ENCODE measurements at regions not wholly inside any gene's neighbourhood (a gene's known extent, or its start where the extent isn't known, plus 50 kb on each side); places are given as distances from the start of the nearest gene placed in this dataset.

DNA sequence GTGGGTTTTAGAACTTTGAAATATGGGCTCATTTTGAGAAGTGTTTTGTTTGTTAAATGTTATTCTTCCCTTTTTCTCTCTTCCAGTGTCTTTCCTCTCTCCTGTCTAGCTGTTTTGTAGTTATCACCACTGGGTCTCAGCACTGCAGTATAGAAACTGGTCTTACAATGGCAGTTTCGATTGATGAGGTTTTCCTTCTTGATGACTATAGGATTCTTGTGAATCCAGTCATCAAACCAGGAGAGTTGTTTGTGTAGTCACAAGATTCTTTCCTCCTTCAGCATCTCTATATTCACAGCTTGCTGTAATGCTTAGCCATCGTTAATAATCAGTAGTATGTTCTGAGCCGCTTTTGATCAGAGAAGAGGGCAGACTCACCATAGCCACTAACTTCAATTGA is 172.3 kb downstream of the OGFRL1 start:
- no peak overlapping the region for H3K27ac ChIP-seq (ENCODE audit: low read length)
- WGBS (ENCODE audit: insufficient coverage, low lambda C conversion rate): no CpG with 5 or more reads among the region's 3 CpGs
- no peaks in the 10 kb centered on the region for H3K4me1 ChIP-seq (ENCODE audit: control insufficient read depth, insufficient read depth, low read length)
- no peak for DNase-seq
- H3K9me3 ChIP-seq (ENCODE audit: control insufficient read depth, low read depth, low read length): peaks cover 7% of the 10 kb centered on the region
- no peaks in the 10 kb centered on the region for H3K36me3 ChIP-seq (ENCODE audit: control insufficient read depth, insufficient read depth, low read length)
- H3K4me3 ChIP-seq (ENCODE audit: low read length): no peak overlapping the region
- H3K27me3 ChIP-seq (ENCODE audit: control insufficient read depth, insufficient read depth, low read length): no peaks in the 10 kb centered on the region

DNA sequence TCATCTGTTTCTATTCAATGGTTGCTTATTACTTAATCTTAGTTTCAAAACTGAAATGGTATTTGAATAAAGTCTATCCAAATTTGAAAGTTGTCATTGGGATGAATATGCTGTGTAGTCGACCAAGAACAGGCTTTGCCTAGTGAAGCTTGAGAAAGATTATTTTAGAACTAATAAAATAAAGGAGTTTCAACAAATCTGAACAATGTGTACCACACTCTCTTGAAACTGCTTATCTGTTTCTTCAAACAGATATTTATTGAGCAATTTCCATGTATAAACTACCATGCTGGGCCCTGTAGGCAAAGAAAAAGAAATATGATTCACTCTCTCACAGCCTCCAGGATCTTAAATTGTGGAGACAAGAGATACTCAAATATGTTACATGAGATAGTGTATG is 174.4 kb downstream of the OGFRL1 start:
- 75% methylated on average over 1 of the region's 1 CpG for WGBS (ENCODE audit: insufficient coverage, low lambda C conversion rate)
- peaks cover 7% of the 10 kb centered on the region for H3K9me3 ChIP-seq (ENCODE audit: control insufficient read depth, low read depth, low read length)
- H3K4me3 ChIP-seq (ENCODE audit: low read length): no peak overlapping the region
- no peak for DNase-seq
- no peaks in the 10 kb centered on the region for H3K4me1 ChIP-seq (ENCODE audit: control insufficient read depth, insufficient read depth, low read length)
- no peaks in the 10 kb centered on the region for H3K27me3 ChIP-seq (ENCODE audit: control insufficient read depth, insufficient read depth, low read length)
- H3K27ac ChIP-seq (ENCODE audit: low read length): no peak overlapping the region
- H3K36me3 ChIP-seq (ENCODE audit: control insufficient read depth, insufficient read depth, low read length): no peaks in the 10 kb centered on the region

DNA sequence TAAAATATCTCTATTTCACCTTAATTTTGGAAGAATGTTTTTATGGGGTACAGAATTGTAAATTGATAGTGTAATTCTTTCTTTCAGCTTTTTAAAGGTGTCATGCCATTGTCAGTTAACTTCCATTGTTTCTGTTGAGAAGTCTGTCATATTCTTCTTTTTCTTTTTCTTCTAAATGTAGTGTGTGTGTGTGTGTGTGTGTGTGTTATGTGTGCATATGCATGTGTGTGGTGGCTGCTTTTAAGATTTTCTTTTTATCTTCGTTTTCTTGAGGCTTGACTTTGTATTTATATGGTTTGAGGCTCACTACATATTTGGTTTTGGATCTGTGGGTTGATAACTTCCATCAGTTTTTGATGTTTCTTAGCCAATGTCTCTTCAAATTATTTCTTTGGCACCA is 176.5 kb downstream of the OGFRL1 start:
- Histone ChIP-seq H3K9me3 (ENCODE audit: control insufficient read depth, low read depth, low read length) (peaks cover 7% of the 10 kb centered on the region), H3K36me3 (ENCODE audit: control insufficient read depth, insufficient read depth, low read length) (no peaks in the 10 kb centered on the region), H3K4me1 (ENCODE audit: control insufficient read depth, insufficient read depth, low read length) (no peaks in the 10 kb centered on the region), H3K27ac (ENCODE audit: low read length) (no peak overlapping the region), H3K27me3 (ENCODE audit: control insufficient read depth, insufficient read depth, low read length) (no peaks in the 10 kb centered on the region), H3K4me3 (ENCODE audit: low read length) (no peak overlapping the region)
- DNase-seq: no peak
- no CpG with 5 or more reads among the region's 1 CpG for WGBS (ENCODE audit: insufficient coverage, low lambda C conversion rate)

DNA sequence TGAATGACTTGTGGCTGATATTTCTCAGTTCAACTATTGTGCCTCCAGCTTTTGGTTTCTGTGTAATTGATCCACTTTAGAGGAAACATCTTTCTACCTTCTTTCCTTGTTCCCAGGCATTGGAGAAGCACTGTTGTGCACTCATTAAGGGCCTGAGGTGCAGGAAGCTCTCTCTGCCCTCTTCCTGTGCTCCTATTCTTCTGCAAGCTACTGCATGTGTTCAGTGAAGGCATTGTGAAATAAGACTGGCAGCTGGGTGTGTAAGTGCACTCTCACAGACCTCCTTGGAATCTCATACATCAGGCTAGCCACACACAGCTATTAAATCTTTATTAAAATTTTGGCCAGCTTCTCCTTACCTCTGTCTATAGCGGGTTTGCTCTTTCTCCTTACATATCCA is 177.8 kb downstream of the OGFRL1 start:
- Histone ChIP-seq H3K27ac (ENCODE audit: low read length) (no peak overlapping the region), H3K9me3 (ENCODE audit: control insufficient read depth, low read depth, low read length) (peaks cover 7% of the 10 kb centered on the region), H3K4me1 (ENCODE audit: control insufficient read depth, insufficient read depth, low read length) (no peaks in the 10 kb centered on the region), H3K36me3 (ENCODE audit: control insufficient read depth, insufficient read depth, low read length) (no peaks in the 10 kb centered on the region), H3K27me3 (ENCODE audit: control insufficient read depth, insufficient read depth, low read length) (no peaks in the 10 kb centered on the region), H3K4me3 (ENCODE audit: low read length) (no peak overlapping the region)
- no peak for DNase-seq
- 100% methylated on average over 1 of the region's 1 CpG for WGBS (ENCODE audit: insufficient coverage, low lambda C conversion rate)

DNA sequence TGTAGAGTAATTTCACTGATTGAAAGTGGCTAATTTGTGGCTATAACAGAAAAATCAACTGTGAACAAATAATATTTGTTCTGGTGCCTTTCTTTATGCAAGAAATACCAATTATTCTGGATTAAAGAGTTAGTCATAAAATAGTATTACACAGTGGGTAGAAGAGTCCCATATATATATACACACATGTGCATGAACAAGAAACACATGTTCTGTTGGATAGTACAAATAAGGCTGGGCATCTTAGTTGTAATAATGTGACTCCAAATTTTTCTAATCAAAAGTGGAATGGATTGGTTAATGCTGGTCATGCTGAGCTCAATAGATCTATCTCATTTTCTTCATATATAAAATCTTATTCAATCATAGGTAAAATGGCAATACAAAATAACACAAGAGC is 179.4 kb downstream of the OGFRL1 start:
- no peak overlapping the region for H3K27ac ChIP-seq (ENCODE audit: low read length)
- no peaks in the 10 kb centered on the region for H3K36me3 ChIP-seq (ENCODE audit: control insufficient read depth, insufficient read depth, low read length)
- DNase-seq: no peak

DNA sequence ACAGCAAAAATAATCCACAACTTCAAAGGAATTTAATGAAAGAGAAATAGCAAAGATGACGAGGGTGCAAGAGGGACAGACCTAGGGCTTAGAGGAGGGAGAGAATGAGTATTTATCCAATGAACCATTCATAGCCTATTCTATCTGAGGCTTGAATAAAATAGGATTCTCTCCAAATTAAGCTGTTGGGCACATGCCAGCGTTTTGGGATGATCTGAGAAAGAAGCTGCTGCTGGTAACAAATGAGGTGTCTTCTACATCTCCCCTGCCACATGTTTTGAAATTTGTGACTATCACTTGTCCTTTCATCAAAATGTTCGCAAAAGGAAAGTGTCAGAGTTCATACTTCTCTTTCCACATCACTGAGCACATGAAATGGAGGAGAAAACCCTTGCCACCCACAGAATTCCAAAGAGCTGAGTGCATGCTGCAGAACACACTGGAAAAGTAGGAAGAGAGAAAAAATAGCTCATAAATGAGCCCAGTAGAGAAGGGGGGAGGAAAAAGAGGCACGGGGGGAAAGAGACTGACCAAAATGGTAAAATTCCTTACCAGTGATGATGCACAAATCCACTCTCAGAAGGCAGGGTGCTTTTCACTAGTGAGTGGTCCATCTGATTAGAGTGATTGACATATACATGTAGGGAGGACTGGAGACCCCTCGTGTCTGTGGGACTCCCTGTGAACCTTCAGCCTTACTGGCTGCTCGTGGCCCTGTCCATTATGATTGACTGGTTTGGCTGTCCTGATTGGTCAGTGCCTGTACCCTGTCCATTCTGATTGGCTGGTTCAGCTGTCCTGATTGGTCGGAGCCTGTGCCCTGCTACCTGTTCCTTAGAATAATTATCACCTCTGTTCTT is 180.5 kb downstream of the OGFRL1 start:
- WGBS (ENCODE audit: insufficient coverage, low lambda C conversion rate): 71% methylated on average over 1 of the region's 7 CpGs
- H3K4me1 ChIP-seq (ENCODE audit: control insufficient read depth, insufficient read depth, low read length): no peaks in the 10 kb centered on the region
- H3K4me3 ChIP-seq (ENCODE audit: low read length): no peak overlapping the region
- no peaks in the 10 kb centered on the region for H3K36me3 ChIP-seq (ENCODE audit: control insufficient read depth, insufficient read depth, low read length)
- H3K9me3 ChIP-seq (ENCODE audit: control insufficient read depth, low read depth, low read length): peaks cover 7% of the 10 kb centered on the region
- H3K27ac ChIP-seq (ENCODE audit: low read length): no peak overlapping the region
- no peaks in the 10 kb centered on the region for H3K27me3 ChIP-seq (ENCODE audit: control insufficient read depth, insufficient read depth, low read length)
- no peak for DNase-seq

More for the DNA sequence above, 179.4 kb downstream of the OGFRL1 start:
- Histone ChIP-seq H3K9me3 (ENCODE audit: control insufficient read depth, low read depth, low read length) (peaks cover 7% of the 10 kb centered on the region), H3K4me1 (ENCODE audit: control insufficient read depth, insufficient read depth, low read length) (no peaks in the 10 kb centered on the region), H3K4me3 (ENCODE audit: low read length) (no peak overlapping the region), H3K27me3 (ENCODE audit: control insufficient read depth, insufficient read depth, low read length) (no peaks in the 10 kb centered on the region)

DNA sequence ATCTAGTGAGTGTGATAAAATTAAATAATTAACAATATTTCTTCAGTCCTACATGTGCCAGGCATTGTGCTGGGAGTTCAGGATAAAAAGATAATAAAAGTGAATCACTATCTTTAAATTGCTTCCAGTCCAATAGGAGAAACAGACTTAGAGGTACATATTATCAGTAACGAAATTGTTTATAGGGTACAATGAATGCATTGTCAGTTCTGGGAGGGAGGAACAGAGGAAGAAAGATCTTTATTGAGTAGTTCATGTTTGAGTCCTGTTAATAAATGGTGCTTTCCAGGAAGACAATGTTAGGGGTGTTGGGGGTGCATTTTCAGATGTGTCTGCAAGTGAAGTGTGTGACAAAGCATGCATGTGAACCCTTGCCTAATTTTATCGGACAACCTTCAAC is 183.1 kb downstream of the OGFRL1 start:
- no peaks in the 10 kb centered on the region for H3K36me3 ChIP-seq (ENCODE audit: control insufficient read depth, insufficient read depth, low read length)
- no peak overlapping the region for H3K4me3 ChIP-seq (ENCODE audit: low read length)
- no peaks in the 10 kb centered on the region for H3K27me3 ChIP-seq (ENCODE audit: control insufficient read depth, insufficient read depth, low read length)
- H3K27ac ChIP-seq (ENCODE audit: low read length): no peak overlapping the region
- 83% methylated on average over 1 of the region's 2 CpGs for WGBS (ENCODE audit: insufficient coverage, low lambda C conversion rate)
- no peaks in the 10 kb centered on the region for H3K9me3 ChIP-seq (ENCODE audit: control insufficient read depth, low read depth, low read length)
- no peak for DNase-seq
- no peaks in the 10 kb centered on the region for H3K4me1 ChIP-seq (ENCODE audit: control insufficient read depth, insufficient read depth, low read length)

DNA sequence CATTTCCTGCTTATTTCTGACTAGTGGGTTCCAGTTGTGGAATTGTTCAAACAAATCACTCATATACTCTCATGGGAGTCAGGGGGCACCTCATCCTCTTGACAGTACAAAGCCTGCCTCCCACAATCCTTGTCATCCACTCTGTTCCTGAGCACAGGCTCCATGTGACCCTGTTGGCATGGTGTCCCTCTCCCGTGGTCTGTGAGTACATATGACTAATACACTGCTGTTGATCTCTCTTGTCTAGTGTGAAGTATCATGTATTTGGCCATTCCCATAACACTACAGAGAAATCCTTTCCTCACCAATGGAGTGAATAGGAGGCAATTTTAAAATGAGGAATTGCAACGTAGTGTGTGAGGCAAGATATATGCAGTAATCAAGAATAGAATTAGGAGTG is 185.3 kb downstream of the OGFRL1 start:
- DNase-seq: no peak
- Histone ChIP-seq H3K27ac (ENCODE audit: low read length) (no peak overlapping the region), H3K27me3 (ENCODE audit: control insufficient read depth, insufficient read depth, low read length) (no peaks in the 10 kb centered on the region), H3K4me3 (ENCODE audit: low read length) (no peak overlapping the region), H3K36me3 (ENCODE audit: control insufficient read depth, insufficient read depth, low read length) (no peaks in the 10 kb centered on the region), H3K9me3 (ENCODE audit: control insufficient read depth, low read depth, low read length) (no peaks in the 10 kb centered on the region), H3K4me1 (ENCODE audit: control insufficient read depth, insufficient read depth, low read length) (no peaks in the 10 kb centered on the region)
- 80% methylated on average over 1 of the region's 2 CpGs for WGBS (ENCODE audit: insufficient coverage, low lambda C conversion rate)

DNA sequence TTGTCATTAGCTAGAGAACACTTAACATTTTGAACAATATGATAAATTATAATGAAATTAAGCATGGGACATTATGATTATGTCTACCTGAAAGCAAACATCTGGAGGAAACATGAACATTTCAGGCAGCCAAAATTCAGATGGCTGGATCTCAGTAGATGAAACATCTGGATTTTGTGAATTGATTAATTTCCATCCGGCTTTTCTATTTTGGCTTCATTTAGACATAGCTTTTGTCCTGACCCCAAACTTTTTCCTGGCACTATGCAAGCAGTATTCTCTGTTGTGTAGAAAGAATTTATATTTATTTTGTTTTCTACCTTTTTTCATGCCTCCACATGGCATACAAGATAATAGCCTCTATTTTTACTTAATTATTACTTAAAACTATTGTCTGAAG is 186.3 kb downstream of the OGFRL1 start:
- Histone ChIP-seq H3K9me3 (ENCODE audit: control insufficient read depth, low read depth, low read length) (no peaks in the 10 kb centered on the region), H3K4me3 (ENCODE audit: low read length) (no peak overlapping the region), H3K27ac (ENCODE audit: low read length) (no peak overlapping the region), H3K27me3 (ENCODE audit: control insufficient read depth, insufficient read depth, low read length) (no peaks in the 10 kb centered on the region), H3K4me1 (ENCODE audit: control insufficient read depth, insufficient read depth, low read length) (no peaks in the 10 kb centered on the region), H3K36me3 (ENCODE audit: control insufficient read depth, insufficient read depth, low read length) (no peaks in the 10 kb centered on the region)
- DNase-seq: no peak
- WGBS (ENCODE audit: insufficient coverage, low lambda C conversion rate): no CpG with 5 or more reads among the region's 1 CpG

DNA sequence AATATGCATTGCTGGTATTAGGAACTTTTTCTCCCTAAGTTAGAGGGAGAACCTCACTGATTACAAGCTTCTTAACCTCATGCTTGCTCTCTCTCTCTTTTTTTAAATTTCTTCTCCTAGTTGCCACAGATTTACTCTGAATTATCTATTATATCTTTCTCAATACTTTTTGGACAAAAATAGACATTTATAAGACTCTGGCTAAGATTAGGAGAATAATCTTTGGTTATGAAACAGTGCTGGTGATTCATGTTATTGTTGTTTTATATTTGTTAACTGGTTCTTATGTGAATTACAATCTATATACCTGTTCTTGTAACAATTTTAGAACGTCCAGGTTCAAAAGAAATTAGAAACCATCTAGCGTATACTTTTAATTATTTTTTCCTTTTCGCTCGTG is 187.8 kb downstream of the OGFRL1 start:
- H3K9me3 ChIP-seq (ENCODE audit: control insufficient read depth, low read depth, low read length): no peaks in the 10 kb centered on the region
- no peaks in the 10 kb centered on the region for H3K27me3 ChIP-seq (ENCODE audit: control insufficient read depth, insufficient read depth, low read length)
- 100% methylated on average over 4 of the region's 4 CpGs for WGBS (ENCODE audit: insufficient coverage, low lambda C conversion rate)
- no peak for DNase-seq
- H3K27ac ChIP-seq (ENCODE audit: low read length): no peak overlapping the region
- no peaks in the 10 kb centered on the region for H3K4me1 ChIP-seq (ENCODE audit: control insufficient read depth, insufficient read depth, low read length)
- no peaks in the 10 kb centered on the region for H3K36me3 ChIP-seq (ENCODE audit: control insufficient read depth, insufficient read depth, low read length)
- H3K4me3 ChIP-seq (ENCODE audit: low read length): no peak overlapping the region

DNA sequence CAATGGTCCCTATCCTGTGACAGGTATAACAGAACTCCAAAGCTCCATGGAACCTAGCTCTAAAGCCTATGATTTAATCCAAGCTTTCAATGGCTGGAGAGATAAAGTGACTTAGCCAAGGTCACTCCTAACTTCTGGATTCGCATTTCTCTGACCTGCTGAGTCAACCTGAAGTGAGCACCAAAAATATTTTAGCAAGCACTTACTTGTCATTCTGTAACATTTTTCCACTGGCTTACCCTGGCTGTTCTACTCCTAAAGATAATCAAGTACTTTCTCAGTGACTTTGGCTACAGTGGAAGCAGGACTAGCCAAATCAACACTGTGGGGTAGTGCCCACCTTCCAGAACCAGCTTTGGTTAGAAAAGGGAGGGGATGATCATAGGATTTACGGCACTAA is 188.3 kb downstream of the OGFRL1 start:
- Histone ChIP-seq H3K27ac (ENCODE audit: low read length) (no peak overlapping the region), H3K4me3 (ENCODE audit: low read length) (no peak overlapping the region), H3K27me3 (ENCODE audit: control insufficient read depth, insufficient read depth, low read length) (no peaks in the 10 kb centered on the region), H3K4me1 (ENCODE audit: control insufficient read depth, insufficient read depth, low read length) (no peaks in the 10 kb centered on the region), H3K36me3 (ENCODE audit: control insufficient read depth, insufficient read depth, low read length) (no peaks in the 10 kb centered on the region), H3K9me3 (ENCODE audit: control insufficient read depth, low read depth, low read length) (no peaks in the 10 kb centered on the region)
- no CpG with 5 or more reads among the region's 2 CpGs for WGBS (ENCODE audit: insufficient coverage, low lambda C conversion rate)
- DNase-seq: no peak
